GM21786 (cell line): ENCODE measurements at regions not wholly inside any gene's neighbourhood (a gene's known extent, or its start where the extent isn't known, plus 50 kb on each side); places are given as distances from the start of the nearest gene placed in this dataset.
"Not testable (repeated sequence)": the region's sequence is repeated elsewhere in the genome, so short reads cannot be mapped to it uniquely, and the experiment has no call there.

Experiments used
- ATAC-seq: cut with Tn5 transposase; IDR thresholded peaks from one replicate; pipeline ENCODE4 v1.9.1; 2021; ENCODE audit not compliant: unreplicated experiment

GRCh38 chrX:143455046-143455445, 62.2 kb downstream of the SPANXN3 start:
- ATAC-seq = no peak

- peak; percentile 62 for ATAC-seq
These were observed 79.8 kb downstream of the SPANXN3 start for GRCh38 chrX:143437439-143437838.

GRCh38 chrX:143435916-143436315, 81.4 kb downstream of the SPANXN3 start:
- ATAC-seq = no peak

DNA sequence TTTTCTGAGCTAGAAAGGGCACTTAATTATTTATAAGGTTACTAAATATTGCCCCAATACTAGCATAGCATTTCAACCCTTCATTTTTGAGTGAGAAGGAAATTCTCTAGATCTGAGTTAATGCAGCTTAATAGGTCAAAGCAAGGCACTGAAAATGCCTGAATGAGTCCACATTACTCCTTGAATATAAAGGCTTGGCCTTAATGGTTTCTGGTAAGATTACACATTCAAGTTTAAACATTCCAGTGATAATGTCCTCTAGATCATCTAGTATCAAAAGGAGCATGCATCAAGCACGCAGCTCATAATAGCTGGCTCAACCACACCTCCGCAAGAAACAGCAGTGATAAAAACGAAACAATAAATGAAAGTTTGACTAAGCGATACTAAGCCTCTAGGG, 87.5 kb downstream of the SPANXN3 start:
- no peak for ATAC-seq

DNA sequence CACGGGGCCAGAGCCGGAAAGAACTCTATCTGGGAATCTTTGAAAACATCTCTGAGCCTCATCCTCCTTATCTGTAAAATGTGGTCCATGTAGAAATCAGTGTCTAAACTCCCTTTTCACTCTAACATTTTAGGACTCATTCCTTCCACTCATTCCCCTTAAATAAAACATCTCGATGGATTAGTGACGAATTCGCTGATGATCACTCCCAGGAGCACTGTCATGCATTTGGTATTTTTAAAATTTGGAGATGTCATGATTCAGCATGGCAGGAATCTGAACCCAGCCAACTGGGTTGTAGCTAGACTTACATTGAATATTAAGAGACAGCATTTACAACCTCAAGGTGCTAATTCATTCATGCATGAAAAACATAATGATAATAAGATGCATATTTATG, 88.1 kb downstream of the SPANXN3 start:
- no peak for ATAC-seq

- ATAC-seq = no peak
These were observed 116.1 kb downstream of the SPANXN3 start for GRCh38 chrX:143401160-143401559.

- no peak for ATAC-seq
These were observed 138.4 kb downstream of the SPANXN3 start for GRCh38 chrX:143378851-143379250.

GRCh38 chrX:143363419-143363818, 153.9 kb downstream of the SPANXN3 start:
- no peak for ATAC-seq

DNA sequence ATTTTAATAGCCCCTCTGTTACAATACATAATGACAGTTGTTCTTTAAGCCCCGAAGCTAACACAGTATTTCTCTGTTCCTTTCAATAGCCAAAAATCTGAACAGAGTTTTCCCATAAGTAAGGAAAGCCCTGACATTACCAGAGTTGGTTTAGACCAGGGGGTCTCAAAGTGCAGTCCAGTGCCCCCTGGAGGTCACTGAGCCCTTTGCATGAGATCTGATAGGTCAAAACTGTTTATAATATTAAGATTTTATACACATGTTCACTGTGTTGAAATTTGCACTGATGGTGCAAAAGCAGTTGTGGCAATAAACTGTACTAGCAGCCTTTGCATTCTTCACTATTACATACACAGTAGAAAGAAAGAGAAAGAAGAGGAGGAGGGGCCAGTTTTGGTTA, 177.1 kb downstream of the SPANXN3 start:
- no peak for ATAC-seq

DNA sequence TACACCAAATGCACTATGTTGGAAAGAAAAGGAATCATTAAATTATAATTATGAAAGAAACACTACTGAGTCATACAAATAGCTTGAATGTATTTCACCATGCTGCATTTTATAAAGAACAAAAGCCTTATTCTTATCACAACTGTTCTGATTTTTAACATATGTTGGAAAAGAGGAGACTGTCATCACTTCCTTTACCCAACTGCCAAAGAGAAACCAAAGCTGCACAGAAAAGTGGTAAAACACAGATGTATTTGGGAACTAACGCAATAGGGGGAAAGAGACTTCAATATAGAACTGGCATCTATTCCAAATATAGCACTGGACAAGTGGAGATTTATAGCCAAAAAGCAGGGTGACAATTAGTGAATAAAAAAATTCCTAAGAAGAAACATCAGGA, 181.0 kb downstream of the SPANXN3 start:
- no peak for ATAC-seq

DNA sequence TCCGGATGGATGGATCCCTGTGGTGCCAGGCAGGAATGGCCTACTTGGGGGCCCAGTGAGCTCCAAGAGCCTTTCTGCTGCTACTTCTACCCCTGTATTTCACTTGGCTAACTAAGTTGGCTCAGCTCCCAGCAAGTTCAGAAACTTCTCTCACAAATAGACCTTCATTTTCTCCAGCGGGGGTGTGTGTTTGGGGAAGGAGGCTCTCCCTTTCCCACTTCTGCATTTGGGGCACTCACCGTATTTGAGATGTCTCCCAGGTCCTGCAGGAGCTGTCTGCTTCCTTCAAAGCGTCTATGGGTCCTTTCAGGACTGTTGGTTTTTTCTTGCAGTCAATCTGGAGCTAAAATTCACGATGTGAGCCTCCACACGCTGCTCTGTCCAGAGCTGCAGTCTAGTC, 197.7 kb downstream of the SPANXN3 start:
- ATAC-seq = no peak

DNA sequence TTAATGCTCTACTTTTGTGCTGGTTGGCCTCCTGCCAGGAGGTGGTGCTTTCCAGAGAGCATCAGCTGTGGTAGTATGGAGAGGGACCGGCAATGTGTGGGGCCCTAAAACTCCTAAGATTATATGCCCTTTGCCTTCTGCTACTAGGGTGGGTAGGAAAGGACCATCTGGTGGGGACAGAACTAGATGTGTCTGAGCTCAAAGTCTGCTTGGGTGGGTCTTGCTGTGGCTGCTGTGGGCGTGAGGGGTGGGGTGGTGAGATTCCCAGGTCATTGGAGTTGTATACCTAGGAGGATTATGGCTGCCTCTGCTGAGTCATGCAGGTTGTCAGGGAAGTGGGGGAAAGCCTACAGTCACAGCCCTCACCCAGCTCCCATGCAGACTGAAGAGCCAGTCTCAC, 198.4 kb downstream of the SPANXN3 start:
- not testable (repeated sequence) for ATAC-seq

DNA sequence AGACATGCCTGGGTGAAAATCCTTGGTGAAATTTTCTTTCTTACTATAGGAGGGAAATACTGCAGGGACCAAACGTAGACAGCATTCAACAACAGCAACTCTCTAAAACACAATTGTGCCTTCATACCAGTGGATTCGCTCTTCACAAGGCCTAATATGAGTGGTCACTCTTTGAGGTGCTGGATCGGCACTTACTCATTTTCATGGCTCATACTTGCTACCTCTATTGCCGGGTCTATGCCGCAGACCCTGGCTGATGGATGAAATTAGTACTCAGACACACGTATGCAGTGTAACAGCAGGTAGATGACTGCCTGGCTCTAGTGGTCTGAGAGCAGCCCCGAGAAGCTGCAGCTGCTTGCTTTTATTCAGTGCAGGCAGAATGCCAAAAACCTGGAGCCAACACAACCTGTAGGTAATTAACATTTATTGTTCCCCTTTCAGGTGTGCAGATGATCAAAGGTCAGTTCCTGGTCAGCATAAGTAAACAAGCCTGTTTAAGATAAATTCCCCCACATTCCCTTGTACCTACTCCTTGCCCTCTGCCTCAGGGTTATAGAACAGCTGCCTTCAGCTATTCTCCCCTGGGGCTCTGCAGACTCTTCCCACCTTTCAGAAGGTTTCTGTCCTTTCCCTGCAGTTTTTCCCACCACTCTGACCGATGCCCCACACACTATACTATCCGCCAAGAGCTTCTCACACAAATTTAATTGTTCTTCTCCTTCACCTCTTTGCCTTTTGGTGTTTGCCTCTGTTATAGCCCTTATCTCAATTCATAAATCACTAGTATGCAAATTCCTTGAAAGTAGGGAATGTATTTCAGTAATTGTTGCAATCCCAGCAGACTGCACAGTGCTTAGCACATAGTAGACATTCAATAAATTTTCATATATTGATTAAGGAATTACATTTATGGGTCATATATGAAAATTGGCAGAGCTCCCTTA, 210.0 kb downstream of the SPANXN3 start:
- no peak for ATAC-seq

DNA sequence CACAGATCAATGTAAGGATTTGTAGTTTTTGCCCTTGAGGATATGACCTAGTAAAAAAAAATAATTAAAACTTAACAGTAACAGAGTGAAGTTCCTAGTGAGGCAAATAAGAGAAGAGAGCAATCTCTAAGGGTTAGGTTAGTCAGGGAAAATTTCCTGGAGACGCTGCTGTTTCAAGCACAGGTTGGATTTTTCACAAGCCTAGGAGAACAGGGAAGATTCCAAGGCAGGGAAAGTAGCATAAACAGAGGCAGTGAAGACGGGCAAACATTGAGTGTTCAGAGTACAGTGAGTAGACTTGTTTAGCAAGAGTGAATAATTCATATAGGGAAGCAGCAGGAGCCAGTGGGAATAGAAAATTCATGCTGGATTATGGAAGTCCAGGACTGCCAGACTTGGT, 212.8 kb downstream of the SPANXN3 start:
- ATAC-seq = no peak

DNA sequence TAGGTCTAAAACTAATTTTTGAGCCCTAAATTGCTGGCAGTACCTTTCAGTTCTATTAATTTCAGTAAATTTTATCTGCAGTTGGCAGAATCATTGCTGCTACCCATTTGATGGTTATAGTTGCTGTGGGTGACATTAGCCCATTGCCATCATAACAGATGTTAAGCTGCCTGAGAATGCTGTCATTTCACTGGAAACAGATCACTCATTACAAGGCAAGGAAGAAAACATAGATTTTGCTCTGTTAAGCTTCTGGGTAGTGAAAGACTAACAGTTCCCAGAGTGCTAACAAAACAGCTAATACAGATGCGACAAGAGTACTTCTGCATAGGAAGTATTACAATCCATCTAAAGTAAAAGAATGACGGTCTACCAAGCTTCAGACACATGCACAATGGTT, 213.2 kb downstream of the SPANXN3 start:
- ATAC-seq = no peak

- ATAC-seq = no peak
These were observed 218.5 kb downstream of the SPANXN3 start for GRCh38 chrX:143298663-143299241.

DNA sequence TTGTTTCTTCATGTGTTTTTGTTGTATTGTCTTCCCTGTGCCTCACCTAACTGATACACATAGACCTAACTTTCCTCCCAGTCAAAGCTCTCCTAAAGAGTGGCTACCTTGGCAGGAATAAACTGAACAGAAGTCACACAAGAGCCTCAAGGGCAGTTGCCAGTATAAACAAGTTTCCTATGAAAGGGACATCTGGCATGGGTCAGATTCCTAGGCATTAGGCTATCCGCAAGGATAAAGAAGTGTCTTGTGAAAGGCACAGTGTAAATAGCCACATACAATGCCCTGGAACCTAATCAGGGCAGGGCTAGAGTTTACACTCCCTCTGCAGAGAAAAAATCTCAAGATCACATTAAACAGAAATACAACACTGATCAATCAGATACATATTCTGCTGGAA, 220.8 kb downstream of the SPANXN3 start:
- no peak for ATAC-seq

DNA sequence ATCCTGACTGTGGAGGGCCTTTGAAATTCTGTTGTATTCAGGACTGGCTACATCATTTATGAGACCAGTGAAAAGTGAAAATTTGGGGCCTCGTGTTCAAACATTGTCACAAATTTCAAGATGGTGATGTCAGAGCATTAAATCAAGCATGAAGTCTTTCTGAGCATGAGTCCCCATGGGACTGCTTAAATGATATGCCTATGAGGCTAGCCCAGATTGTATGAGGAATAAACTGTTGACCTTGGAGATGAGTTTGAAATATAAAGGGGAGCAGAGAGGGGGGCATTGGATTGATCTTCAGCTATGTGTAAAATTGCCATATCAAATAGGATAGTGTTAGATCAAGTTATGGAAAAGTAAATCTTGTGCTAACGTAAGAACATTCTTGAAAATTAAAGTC, 230.0 kb downstream of the SPANXN3 start:
- ATAC-seq = no peak

- ATAC-seq = no peak
These were observed 244.6 kb downstream of the SPANXN4 start for GRCh38 chrX:143270317-143270716.

DNA sequence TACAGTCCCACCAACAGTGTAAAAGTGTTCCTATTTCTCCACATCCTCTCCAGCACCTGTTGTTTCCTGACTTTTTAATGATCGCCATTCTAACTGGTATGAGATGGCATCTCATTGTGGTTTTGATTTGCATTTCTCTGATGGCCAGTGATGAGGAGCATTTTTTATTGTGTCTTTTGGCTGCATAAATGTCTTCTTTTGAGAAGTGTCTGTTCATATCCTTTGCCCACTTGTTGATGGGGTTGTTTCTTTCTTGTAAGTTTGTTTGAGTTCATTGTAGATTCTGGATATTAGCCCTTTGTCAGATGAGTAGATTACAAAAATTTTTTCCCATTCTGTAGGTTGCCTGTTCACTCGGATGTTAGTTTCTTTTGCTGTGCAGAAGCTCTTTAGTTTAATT, 218.9 kb downstream of the SPANXN4 start:
- ATAC-seq = not testable (repeated sequence)

DNA sequence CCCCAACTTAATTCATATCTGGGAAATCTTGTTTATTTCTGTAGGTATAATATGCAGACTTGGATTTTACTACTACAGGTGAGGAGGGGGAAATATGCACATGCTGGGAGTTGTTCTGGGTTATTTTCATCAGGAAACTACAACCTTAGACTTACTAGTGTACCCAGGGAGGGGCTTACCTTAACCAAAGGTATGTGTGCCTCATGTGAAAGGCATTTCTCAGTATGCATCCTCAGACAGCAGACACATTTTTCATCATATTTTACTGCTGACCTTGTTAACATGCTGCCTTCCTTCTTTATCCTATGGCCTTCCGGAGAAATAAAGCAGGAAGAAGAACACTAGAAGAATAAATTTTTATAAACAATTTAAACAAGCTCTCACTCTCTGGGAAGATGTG, 214.9 kb downstream of the SPANXN4 start:
- ATAC-seq = no peak

DNA sequence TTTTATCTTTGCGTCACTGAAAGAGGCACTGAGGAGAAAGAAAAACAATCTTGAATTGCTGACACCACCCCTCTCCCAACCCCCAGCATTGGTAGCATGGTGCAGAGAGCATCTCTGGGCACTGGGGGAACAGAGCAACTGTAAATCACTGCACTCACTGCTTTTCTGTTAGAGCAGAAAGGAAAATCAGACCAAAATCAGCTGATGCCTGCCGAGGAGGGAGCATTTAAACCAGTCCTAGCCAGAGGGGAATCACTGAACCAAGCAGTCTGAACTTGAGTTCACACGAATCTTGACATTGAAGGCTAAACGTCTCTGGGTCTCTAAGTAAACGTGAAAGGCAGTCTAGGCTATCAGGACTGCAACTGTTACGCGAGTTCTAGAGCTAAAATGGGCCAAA, 205.8 kb downstream of the SPANXN4 start:
- no peak for ATAC-seq

GRCh38 chrX:143228600-143228999, 202.9 kb downstream of the SPANXN4 start:
- ATAC-seq = not testable (repeated sequence)
